NT2/D1 (cell line): ENCODE measurements at regions not wholly inside any gene's neighbourhood (a gene's known extent, or its start where the extent isn't known, plus 50 kb on each side); places are given as distances from the start of the nearest gene placed in this dataset.

ENCODE experiments used
- DNase-seq: peaks from one replicate; pipeline ENCODE4 v3.0.0-alpha.2; 2011; ENCODE audit warnings: low read depth, low spot score
- H3K27me3 ChIP-seq: 2 replicates; pipeline ENCODE4 v1.6.0; 2011; ENCODE audit warnings: mild to moderate bottlenecking; ENCODE audit not compliant: insufficient read length, insufficient read depth
- H3K36me3 ChIP-seq: 2 replicates; pipeline ENCODE4 v1.6.1; 2011; ENCODE audit warnings: mild to moderate bottlenecking, low read length, mixed read lengths; ENCODE audit not compliant: insufficient read depth, insufficient read length
- H3K4me1 ChIP-seq: 2 replicates; pipeline ENCODE4 v1.5.1; 2011; ENCODE audit not compliant: insufficient read depth, insufficient read length
- H3K4me3 ChIP-seq: 2 replicates; pipeline ENCODE4 v1.5.1; 2011; ENCODE audit warnings: low read depth; ENCODE audit not compliant: insufficient read length
- H3K9ac ChIP-seq: 2 replicates; pipeline ENCODE4 v1.6.0; 2011; ENCODE audit warnings: low read depth; ENCODE audit not compliant: insufficient read length
- H3K9me3 ChIP-seq: 2 replicates; pipeline ENCODE4 v1.5.1; 2011; ENCODE audit warnings: mild to moderate bottlenecking, low read length; ENCODE audit not compliant: insufficient read depth
- SUZ12 ChIP-seq: IDR thresholded peaks from 2 replicates; pipeline ENCODE4 v1.6.1; 2011; ENCODE audit not compliant: insufficient read length, insufficient read depth; ENCODE audit errors: extremely low read depth
- YY1 ChIP-seq: IDR thresholded peaks from 2 replicates; pipeline ENCODE4 v1.6.1; 2011; ENCODE audit not compliant: insufficient read length, insufficient read depth
- ZNF274 ChIP-seq: IDR thresholded peaks from 2 replicates; pipeline ENCODE4 v1.6.1; 2011; ENCODE audit warnings: mild to moderate bottlenecking, low read depth, low read length

GRCh38 chr14:104322531-104323366, 184.4 kb downstream of the KIF26A start:
- Histone ChIP-seq H3K4me3 (no peak overlapping the region), H3K36me3 (no peaks in the 10 kb centered on the region), H3K9ac (no peak overlapping the region), H3K4me1 (peaks cover 2% of the 10 kb centered on the region), H3K27me3 (no peaks in the 10 kb centered on the region), H3K9me3 (no peaks in the 10 kb centered on the region)
- no peak for TF ChIP-seq YY1
- TF ChIP-seq SUZ12, result no peak
- TF ChIP-seq ZNF274, result no peak
- no peak for DNase-seq

- no peak for TF ChIP-seq ZNF274
- no peak for TF ChIP-seq YY1
- TF ChIP-seq SUZ12, result no peak
- Histone ChIP-seq H3K4me3 (no peak overlapping the region), H3K27me3 (no peaks in the 10 kb centered on the region), H3K9ac (no peak overlapping the region), H3K4me1 (peaks cover 2% of the 10 kb centered on the region), H3K36me3 (no peaks in the 10 kb centered on the region), H3K9me3 (no peaks in the 10 kb centered on the region)
- DNase-seq, result no peak
These were observed 185.3 kb downstream of the KIF26A start for GRCh38 chr14:104323551-104324175.

- Histone ChIP-seq H3K36me3 (no peaks in the 10 kb centered on the region), H3K4me1 (peaks cover 2% of the 10 kb centered on the region), H3K9me3 (peaks cover 9% of the 10 kb centered on the region; the same call in 1 of the 2 replicates), H3K4me3 (no peak overlapping the region), H3K27me3 (no peaks in the 10 kb centered on the region), H3K9ac (no peak overlapping the region)
- TF ChIP-seq ZNF274 (no peak), SUZ12 (no peak), YY1 (no peak)
- DNase-seq, result no peak
These were observed 188.5 kb downstream of the KIF26A start for GRCh38 chr14:104326848-104327247.

GRCh38 chr14:104328607-104329006, 190.2 kb downstream of the KIF26A start:
- Histone ChIP-seq H3K9me3 (peaks cover 9% of the 10 kb centered on the region; the same call in 1 of the 2 replicates), H3K9ac (no peak overlapping the region), H3K36me3 (no peaks in the 10 kb centered on the region), H3K4me1 (peaks cover under 1% of the 10 kb centered on the region), H3K27me3 (no peaks in the 10 kb centered on the region), H3K4me3 (no peak overlapping the region)
- no peak for DNase-seq
- TF ChIP-seq SUZ12 (no peak), ZNF274 (no peak), YY1 (no peak)

- Histone ChIP-seq H3K27me3 (no peaks in the 10 kb centered on the region), H3K4me1 (no peaks in the 10 kb centered on the region), H3K36me3 (no peaks in the 10 kb centered on the region), H3K9me3 (peaks cover 9% of the 10 kb centered on the region; the same call in 1 of the 2 replicates), H3K9ac (no peak overlapping the region), H3K4me3 (no peak overlapping the region)
- TF ChIP-seq SUZ12, result no peak
- TF ChIP-seq YY1, result no peak
- TF ChIP-seq ZNF274, result no peak
- DNase-seq, result no peak
These were observed 191.4 kb downstream of the KIF26A start for GRCh38 chr14:104329793-104330192.

- H3K27me3 ChIP-seq, result no peaks in the 10 kb centered on the region
- DNase-seq, result no peak
- TF ChIP-seq ZNF274 (no peak), SUZ12 (no peak), YY1 (no peak)
- peaks cover 9% of the 10 kb centered on the region; the same call in 1 of the 2 replicates for H3K9me3 ChIP-seq
- H3K36me3 ChIP-seq, result no peaks in the 10 kb centered on the region
- H3K4me1 ChIP-seq, result no peaks in the 10 kb centered on the region
- no peak overlapping the region for H3K9ac ChIP-seq
- H3K4me3 ChIP-seq, result no peak overlapping the region
These were observed 193.7 kb downstream of the KIF26A start for GRCh38 chr14:104331871-104332605.
